Fibroblast of skin of right biceps (primary cell): ENCODE measurements at regions not wholly inside any gene's neighbourhood (a gene's known extent, or its start where the extent isn't known, plus 50 kb on each side); places are given as distances from the start of the nearest gene placed in this dataset.
"Not testable (repeated sequence)": the region's sequence is repeated elsewhere in the genome, so short reads cannot be mapped to it uniquely, and the experiment has no call there.

Experiments
- DNase-seq: peaks from one replicate; pipeline ENCODE4 v3.0.0-alpha.2; 2013

GRCh38 chr11:130979386-130979972 lies 63.2 kb upstream of the SNX19 start:
- DNase-seq, result peak; percentile 18

DNA sequence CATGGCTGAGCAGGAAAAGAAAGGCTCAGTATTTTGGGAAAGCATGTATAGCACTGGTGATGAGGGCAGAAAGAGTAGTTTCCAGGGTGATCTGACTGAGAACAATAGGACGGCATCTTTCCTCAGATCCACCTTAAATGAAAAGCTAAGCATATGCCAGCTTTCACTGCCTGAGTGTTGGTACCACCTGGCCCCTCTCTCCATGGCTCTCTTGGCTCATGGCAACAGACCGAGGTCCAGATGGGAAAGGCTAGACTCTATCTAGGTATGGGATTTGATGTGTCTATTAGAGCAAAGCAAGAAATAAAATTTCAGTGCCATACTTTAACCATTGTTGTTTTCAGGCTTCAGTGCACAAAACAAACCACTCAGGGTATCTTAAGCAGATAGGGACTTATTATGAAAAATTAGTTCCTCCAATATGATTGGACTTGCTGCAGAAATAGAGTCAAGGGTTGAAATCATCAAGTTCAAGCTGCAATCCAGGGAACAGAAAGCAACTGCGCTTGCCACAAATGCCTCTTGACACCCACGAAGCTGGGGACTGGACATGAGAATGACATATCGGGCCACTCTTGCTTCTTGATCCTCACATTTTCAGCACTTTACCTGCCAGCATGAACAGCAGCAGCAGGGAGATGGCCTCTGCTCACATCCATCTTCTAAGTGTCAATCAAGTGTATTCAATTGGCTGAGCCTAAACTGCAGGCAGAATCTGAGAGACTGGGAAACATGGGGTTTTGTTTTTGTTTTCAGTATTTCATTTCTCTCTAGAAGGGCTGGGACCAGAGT lies 64.0 kb upstream of the SNX19 start:
- no peak for DNase-seq

- DNase-seq, result not testable (repeated sequence)
These were observed 68.0 kb upstream of the SNX19 start for GRCh38 chr11:130984241-130984640.

- DNase-seq, result no peak
These were observed 76.5 kb upstream of the SNX19 start for GRCh38 chr11:130992788-130993187.

GRCh38 chr11:130994043-130994442 lies 77.8 kb upstream of the SNX19 start:
- DNase-seq, result no peak

DNA sequence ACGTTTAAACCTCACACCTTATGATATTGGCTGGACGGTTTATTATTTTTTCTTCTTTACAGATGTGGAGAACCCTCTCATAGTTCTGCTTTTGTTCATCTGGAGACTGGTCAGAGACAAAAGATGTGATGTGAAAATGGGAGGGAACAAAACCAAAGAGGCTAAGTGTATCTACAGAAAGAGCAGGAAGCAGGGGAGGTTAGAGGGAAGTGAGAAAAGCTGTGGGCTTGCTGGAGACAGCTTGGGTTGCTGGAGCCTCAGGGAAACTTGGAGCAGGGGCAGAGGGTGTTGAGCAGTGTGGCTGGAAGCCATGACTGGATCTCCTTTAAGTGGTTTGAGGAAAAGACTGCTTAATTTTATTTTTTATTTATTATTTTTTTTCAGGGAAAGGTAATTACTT lies 79.0 kb upstream of the SNX19 start:
- DNase-seq, result no peak

DNA sequence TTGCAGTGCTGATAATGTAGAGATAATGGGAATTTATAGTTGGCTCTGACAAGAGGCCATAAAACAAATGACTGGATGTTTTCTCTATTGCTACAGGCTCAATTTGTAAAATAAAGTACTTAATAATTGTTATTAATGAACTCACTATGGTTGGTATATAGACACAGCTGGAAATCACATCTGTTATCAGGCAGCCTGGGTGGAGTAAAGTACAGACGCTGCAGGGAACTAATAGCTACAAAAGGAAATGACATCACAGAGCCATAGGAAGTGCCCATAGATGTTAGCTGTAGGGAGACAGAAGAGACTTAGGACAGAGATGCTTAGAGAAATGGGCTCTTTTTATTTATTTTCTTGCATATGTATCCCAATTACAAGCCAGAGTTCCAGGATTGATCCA lies 81.0 kb upstream of the SNX19 start:
- DNase-seq, result no peak

DNA sequence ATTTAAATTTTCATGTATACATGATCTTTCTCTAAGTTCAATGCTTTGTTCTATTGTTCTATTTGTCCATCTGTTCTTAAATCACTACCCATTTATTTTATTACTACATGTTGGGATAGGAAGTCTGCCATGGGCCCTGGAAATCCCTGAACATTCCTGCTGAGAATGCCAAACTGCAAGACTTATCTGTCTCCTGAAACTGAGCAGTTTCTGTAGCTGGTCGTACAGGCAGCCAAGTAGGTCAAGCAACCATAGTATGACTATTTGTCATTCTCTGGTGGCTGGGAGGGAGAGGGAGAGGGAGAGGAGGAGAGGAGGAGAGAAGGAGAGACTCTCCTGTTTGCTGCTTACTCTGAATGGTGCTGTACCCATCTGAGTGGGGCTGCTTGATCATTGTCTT lies 82.8 kb upstream of the SNX19 start:
- peak; percentile 49 for DNase-seq

- DNase-seq, result peak; percentile 95
These were observed 83.9 kb upstream of the SNX19 start for GRCh38 chr11:130999992-131000770.

- no peak for DNase-seq
These were observed 85.9 kb upstream of the SNX19 start for GRCh38 chr11:131002145-131002544.

DNA sequence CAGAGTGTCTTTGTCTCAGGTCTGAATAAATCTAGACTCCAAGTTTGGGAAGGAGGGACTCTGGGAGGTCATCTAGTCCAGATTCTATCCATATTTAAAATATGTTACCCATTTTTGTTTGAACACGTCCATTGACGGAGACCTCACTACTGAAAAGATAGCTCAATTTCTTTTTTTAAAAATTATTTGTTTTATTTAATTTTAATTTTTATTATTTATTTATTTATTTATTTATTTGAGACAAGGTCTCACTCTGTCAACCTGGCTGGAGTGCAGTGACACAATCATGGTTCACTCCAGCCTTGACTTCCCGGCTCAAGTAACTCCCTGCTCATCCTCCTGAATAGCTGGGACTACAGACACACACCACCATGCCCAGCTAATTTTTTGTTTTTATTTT lies 89.5 kb upstream of the SNX19 start:
- no peak for DNase-seq

DNA sequence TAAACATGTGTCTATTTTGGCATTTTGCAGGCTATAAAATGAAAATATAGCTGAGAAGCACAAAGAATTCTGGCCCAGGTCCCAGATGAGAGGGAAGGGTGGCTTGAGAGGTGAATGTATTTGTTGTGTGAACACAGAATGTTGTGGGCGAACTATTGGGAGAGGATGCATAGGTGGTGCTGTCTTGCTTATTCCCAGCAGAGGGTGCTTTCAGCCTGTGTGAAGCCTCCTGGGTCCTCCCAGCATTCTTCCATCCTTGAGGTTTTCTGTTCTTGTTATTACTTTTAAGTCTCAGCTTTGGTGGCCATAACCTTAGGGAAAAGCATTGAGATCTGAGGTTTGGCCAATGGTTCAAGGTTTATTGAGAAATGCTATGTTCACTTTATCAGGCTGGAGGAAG lies 108.7 kb upstream of the SNX19 start:
- DNase-seq, result peak; percentile 57

- no peak for DNase-seq
These were observed 109.3 kb upstream of the SNX19 start for GRCh38 chr11:131025421-131026125.

DNA sequence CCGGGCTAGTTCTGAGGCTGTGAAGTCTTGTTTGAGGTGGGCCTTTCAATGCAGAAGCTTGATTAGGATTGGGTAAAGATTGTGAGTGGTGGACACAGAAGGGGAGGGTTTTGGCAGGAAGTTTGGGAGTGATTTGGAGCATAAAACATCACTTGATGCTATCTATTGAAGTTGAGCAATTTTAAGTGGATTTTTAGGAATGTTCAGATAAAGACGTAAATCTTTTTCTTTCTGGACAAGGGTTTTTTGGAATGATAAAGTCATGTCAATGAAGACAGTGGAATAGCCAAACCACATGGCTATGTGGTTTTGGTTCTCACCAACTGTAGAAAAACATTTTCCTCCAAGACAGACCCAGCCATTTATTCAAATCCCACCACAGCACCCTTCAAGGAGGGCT lies 111.2 kb upstream of the SNX19 start:
- DNase-seq, result peak; percentile 58

- peak; percentile 96 for DNase-seq
These were observed 116.9 kb upstream of the SNX19 start for GRCh38 chr11:131033151-131033651.

DNA sequence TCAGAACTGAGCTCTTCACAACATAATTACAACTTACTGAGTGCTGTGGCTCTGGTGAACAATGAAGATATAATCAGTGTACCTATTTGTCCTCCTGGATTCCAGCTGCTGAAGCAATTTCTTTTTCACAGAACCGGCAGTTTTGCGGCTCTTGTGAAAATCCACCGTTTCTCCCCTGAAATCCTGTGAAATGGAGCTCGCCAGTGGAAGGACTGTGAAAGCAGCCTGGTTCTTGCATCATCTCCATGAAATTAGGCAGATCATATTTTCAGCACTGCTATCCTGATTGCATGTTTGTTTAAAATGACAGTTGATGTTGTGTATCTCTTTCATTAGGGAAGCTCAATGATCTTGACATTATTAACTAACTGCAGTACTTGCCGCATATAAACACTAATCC lies 120.2 kb upstream of the SNX19 start:
- DNase-seq, result no peak

GRCh38 chr11:131037873-131038272 lies 121.6 kb upstream of the SNX19 start:
- DNase-seq, result no peak

- DNase-seq, result no peak
These were observed 122.3 kb upstream of the SNX19 start for GRCh38 chr11:131038597-131038996.

GRCh38 chr11:131041331-131042040 lies 125.2 kb upstream of the SNX19 start:
- no peak for DNase-seq

GRCh38 chr11:131042041-131042390 lies 125.7 kb upstream of the SNX19 start:
- no peak for DNase-seq

DNA sequence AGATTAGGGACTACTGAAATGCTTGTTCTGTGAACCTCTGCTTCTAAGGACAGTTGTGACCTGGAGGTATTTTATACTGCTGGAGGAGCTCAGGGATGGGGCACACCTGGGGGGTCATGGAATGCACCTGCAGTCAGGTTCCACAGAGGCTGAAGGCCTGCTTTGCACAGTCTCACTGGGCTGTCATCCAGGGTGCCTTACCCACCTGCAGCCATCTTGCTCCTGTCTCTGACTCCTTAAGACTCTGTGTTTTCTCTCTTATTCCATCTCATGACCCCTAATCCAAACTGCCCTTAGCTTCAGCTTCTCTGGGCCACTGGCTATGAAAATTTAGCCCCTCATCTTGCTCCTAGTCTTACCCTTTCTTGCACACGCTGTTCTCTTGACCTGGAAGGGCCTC lies 127.0 kb upstream of the SNX19 start:
- no peak for DNase-seq

DNA sequence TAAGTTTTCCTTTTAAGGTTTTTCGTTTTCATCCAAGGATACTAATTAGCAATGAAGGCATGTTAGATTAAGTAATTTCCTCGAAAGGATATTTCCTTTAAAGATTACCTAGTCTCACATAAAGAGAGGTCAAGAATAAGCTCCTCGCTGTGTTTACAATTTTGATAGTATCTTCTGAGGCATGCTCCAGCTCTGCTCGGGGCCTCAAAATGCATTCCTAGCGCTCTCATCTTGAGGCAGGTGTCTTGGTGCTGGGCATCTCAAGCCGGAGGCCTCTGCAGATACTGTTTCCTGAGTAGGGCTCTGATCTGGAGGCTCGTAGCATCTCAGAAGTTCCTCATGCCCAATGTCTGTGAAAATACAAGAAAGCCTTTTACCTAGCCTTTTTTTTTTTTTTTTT lies 128.6 kb upstream of the SNX19 start:
- DNase-seq, result no peak

GRCh38 chr11:131052367-131052766 lies 136.1 kb upstream of the SNX19 start:
- no peak for DNase-seq
